GM12892 (cell line): ENCODE measurements at regions not wholly inside any gene's neighbourhood (a gene's known extent, or its start where the extent isn't known, plus 50 kb on each side); places are given as distances from the start of the nearest gene placed in this dataset.

Source experiments
- POLR2A ChIP-seq: IDR thresholded peaks from 2 replicates; pipeline ENCODE4 v1.6.1; 2011; ENCODE audit warnings: low read depth, low read length, control low read depth
- POLR2AphosphoS5 ChIP-seq: IDR thresholded peaks from 2 replicates; pipeline ENCODE4 v1.6.1; 2011; ENCODE audit warnings: low read depth, low read length, control low read depth
- TAF1 ChIP-seq: IDR thresholded peaks from 2 replicates; pipeline ENCODE4 v1.6.1; 2011; ENCODE audit warnings: low read depth, mild to moderate bottlenecking, control low read depth, low read length, borderline replicate concordance

DNA sequence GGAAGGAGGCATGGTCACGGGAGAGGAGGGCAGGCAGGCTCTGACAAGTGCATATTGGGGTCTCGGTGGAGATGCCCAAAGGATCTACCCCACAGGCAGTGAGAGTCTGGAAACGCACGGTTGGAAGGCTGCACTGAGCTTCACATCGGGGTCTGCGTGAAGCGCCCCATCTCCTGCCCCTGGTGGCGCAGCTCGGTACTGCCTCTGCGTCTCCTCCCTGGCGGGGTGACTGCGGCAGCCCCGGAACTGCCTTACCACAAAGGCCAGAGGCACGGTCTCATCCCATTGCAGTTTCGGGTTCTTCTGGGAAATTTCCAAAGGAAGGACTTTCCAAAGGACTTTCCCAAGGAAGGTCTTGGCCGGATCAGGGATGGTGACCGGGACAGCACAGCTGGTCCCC lies 69.2 kb upstream of the AJAP1 start:
- TF ChIP-seq POLR2A (no peak), TAF1 (no peak), POLR2AphosphoS5 (no peak)
